Psoas muscle (tissue), 7 donors: ENCODE measurements at regions not wholly inside any gene's neighbourhood (a gene's known extent, or its start where the extent isn't known, plus 50 kb on each side); places are given as distances from the start of the nearest gene placed in this dataset.

Experiments used
- ATAC-seq, 4 donors: fragments of 200-7000 bp; cut with Tn5 transposase; one replicate each; pipeline ENCODE4 v1.9.1; 2020; ENCODE audit warnings: moderate library complexity in 3 of 4, mild to moderate bottlenecking in 2 of 4
- DNase-seq, 2 donors: peaks; one replicate each; pipeline ENCODE4 v3.0.0-alpha.2; 2020
- H3K27ac ChIP-seq: fragments of 200-600 bp; one replicate; pipeline ENCODE4 v1.8.0; 2022
- H3K27me3 ChIP-seq, 3 donors: fragments of 200-600 bp in 1 of 3; one replicate each; pipeline versions ENCODE4 v1.6.1 to v1.8.0; 2013 to 2022; ENCODE audit warnings: low read length in 2 of 3, mild to moderate bottlenecking in 2 of 3, moderate library complexity in 1 of 3; ENCODE audit not compliant: insufficient read depth in 3 of 3
- H3K36me3 ChIP-seq, 2 donors: fragments of 200-600 bp in 1 of 2; one replicate each; pipeline versions ENCODE4 v1.6.1 to v1.8.0; 2013 to 2022; ENCODE audit warnings: low read depth in 1 of 2, mild to moderate bottlenecking in 1 of 2, moderate library complexity in 1 of 2; ENCODE audit not compliant: insufficient read depth in 1 of 2
- H3K4me1 ChIP-seq: fragments of 200-600 bp; one replicate; pipeline ENCODE4 v1.8.0; 2022
- H3K4me3 ChIP-seq: fragments of 200-600 bp; one replicate; pipeline ENCODE4 v1.8.0; 2022; ENCODE audit warnings: mild to moderate bottlenecking
- H3K9me3 ChIP-seq: fragments of 200-600 bp; one replicate; pipeline ENCODE4 v1.8.0; 2022
- WGBS, 3 donors: extraction: QIAGEN DNeasy Blood & Tissue Kit; methylation state at CpG; one replicate each; pipeline versions ENCODE4 v1.1.6 to v1.1.7; 2013; 5-methylcytosine and 5-hydroxymethylcytosine counted together
- intact Hi-C, 2 donors: fragments of 100-400 bp; cut with DNase I; formaldehyde crosslinking; loops; one replicate each; pipeline versions ENCODE4 v1.11.0 to v1.14.2; 2022
- TF ChIP-seq, protein P1 (sequence below): fragments of 200-600 bp; IDR thresholded peaks from one replicate; pipeline ENCODE4 v1.8.0; 2022; ENCODE audit warnings: antibody characterized with exemption
- donor health status: healthy with polysubstance abuse.
- donor health status: DM: no; HTN: no; CAD: no; lungs with moderate emphysema.
- donor health status: Bipolar disorder and iron deficiency.
- donor health status: healthy.
- donor health status: DM: yes; HTN: yes; CAD: no.
- donor health status: DM: no; HTN: no; CAD: no.
- donor health status: DM: yes; HTN: yes; CAD: no.

- TF ChIP-seq, protein P1, sequence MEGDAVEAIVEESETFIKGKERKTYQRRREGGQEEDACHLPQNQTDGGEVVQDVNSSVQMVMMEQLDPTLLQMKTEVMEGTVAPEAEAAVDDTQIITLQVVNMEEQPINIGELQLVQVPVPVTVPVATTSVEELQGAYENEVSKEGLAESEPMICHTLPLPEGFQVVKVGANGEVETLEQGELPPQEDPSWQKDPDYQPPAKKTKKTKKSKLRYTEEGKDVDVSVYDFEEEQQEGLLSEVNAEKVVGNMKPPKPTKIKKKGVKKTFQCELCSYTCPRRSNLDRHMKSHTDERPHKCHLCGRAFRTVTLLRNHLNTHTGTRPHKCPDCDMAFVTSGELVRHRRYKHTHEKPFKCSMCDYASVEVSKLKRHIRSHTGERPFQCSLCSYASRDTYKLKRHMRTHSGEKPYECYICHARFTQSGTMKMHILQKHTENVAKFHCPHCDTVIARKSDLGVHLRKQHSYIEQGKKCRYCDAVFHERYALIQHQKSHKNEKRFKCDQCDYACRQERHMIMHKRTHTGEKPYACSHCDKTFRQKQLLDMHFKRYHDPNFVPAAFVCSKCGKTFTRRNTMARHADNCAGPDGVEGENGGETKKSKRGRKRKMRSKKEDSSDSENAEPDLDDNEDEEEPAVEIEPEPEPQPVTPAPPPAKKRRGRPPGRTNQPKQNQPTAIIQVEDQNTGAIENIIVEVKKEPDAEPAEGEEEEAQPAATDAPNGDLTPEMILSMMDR = no peak
- H3K4me1 ChIP-seq = peaks cover 43% of the 10 kb centered on the region
- DNase-seq (no peak), ATAC-seq (peak in 1 of 4 donors; percentile 9)
- 70 to 92% (median 77%) methylated on average over 7 of the region's 7 CpGs for WGBS, 3 donors
- no peaks in the 10 kb centered on the region for H3K27me3 ChIP-seq
- peaks cover 0 to 19% of the 10 kb centered on the region in 2 donors for H3K36me3 ChIP-seq
- H3K9me3 ChIP-seq = no peaks in the 10 kb centered on the region
- intact Hi-C loops = loop anchor here in 1 of 2 donors (2.0 kb wide), 1 partner anchor 38 kb away; no protein-coding TSS in a partner anchor
- peak overlapping the region; percentile 78 for H3K27ac ChIP-seq
- H3K4me3 ChIP-seq = peak overlapping the region; percentile 22
These were observed 50.1 kb upstream of the MAPRE2 start for GRCh38 chr18:34991152-34991551.
